Common myeloid progenitor, CD34-positive (primary cell): ENCODE measurements at regions not wholly inside any gene's neighbourhood (a gene's known extent, or its start where the extent isn't known, plus 50 kb on each side); places are given as distances from the start of the nearest gene placed in this dataset.

Experiments
- CTCF ChIA-PET: fragments of 350-600 bp; sonication (Branson Sonifier 250); formaldehyde crosslinking; loops from one replicate; lab custom pipeline; 2021; ENCODE audit warnings: antibody characterized with exemption; lab: Charles Lee
- POLR2A ChIA-PET: fragments of 350-600 bp; sonication (Branson Sonifier 250); formaldehyde crosslinking; loops from one replicate; lab custom pipeline; 2021; ENCODE audit warnings: antibody characterized with exemption; lab: Charles Lee
- DNase-seq, 3 donors: peaks; one replicate each; pipeline versions ENCODE4 v3.0.0 to v3.0.0-alpha.2; 2013
- H3K27ac ChIP-seq, 2 experiments: 1 replicate in 1 of 2; 2 replicates in 1 of 2; pipeline ENCODE4 v1.7.0; 2013; ENCODE audit warnings: inconsistent platforms in 2 of 2, low read length in 2 of 2, mild to moderate bottlenecking in 2 of 2, low read depth in 1 of 2, moderate library complexity in 1 of 2; ENCODE audit not compliant: severe bottlenecking in 2 of 2, insufficient read depth in 1 of 2, poor library complexity in 1 of 2
- H3K27me3 ChIP-seq, 5 experiments: replicated peaks in 2 of 5; 1 replicate in 3 of 5; 2 replicates in 2 of 5; pipeline versions ENCODE4 v1.6.1 to v1.7.0; 2013; ENCODE audit warnings: low read length in 4 of 5, mild to moderate bottlenecking in 2 of 5, moderate library complexity in 2 of 5, inconsistent platforms in 1 of 5; ENCODE audit not compliant: insufficient read depth in 5 of 5, control insufficient read depth in 4 of 5
- H3K36me3 ChIP-seq, 4 experiments: 1 replicate in 2 of 4; 2 replicates in 2 of 4; pipeline versions ENCODE4 v1.6.1 to v1.7.0; 2013; ENCODE audit warnings: low read length in 3 of 4, control low read depth in 1 of 4, mild to moderate bottlenecking in 1 of 4; ENCODE audit not compliant: control insufficient read depth in 4 of 4, insufficient read depth in 4 of 4
- H3K4me1 ChIP-seq, 4 experiments: 1 replicate in 3 of 4; 2 replicates in 1 of 4; pipeline versions ENCODE4 v1.6.1 to v1.7.1; 2013; ENCODE audit warnings: low read length in 3 of 4, mild to moderate bottlenecking in 3 of 4, control low read depth in 1 of 4, inconsistent platforms in 1 of 4, moderate library complexity in 1 of 4; ENCODE audit not compliant: control insufficient read depth in 4 of 4, insufficient read depth in 4 of 4; ENCODE audit errors: control extremely low read depth in 1 of 4
- H3K4me3 ChIP-seq, 7 experiments: 1 replicate in 4 of 7; 2 replicates in 3 of 7; pipeline versions ENCODE4 v1.5.1 to v1.7.0; 2013; ENCODE audit warnings: mild to moderate bottlenecking in 7 of 7, low read length in 6 of 7, moderate library complexity in 6 of 7, inconsistent platforms in 2 of 7, low read depth in 2 of 7, control low read depth in 1 of 7; ENCODE audit not compliant: insufficient read depth in 4 of 7, control insufficient read depth in 1 of 7; ENCODE audit errors: extremely low read depth in 1 of 7
- H3K9me3 ChIP-seq, 5 experiments: 1 replicate in 4 of 5; 2 replicates in 1 of 5; pipeline versions ENCODE4 v1.6.1 to v1.7.1; 2013; ENCODE audit warnings: low read length in 4 of 5, mild to moderate bottlenecking in 2 of 5, inconsistent platforms in 1 of 5, low read depth in 1 of 5, moderate library complexity in 1 of 5; ENCODE audit not compliant: control insufficient read depth in 4 of 5, insufficient read depth in 2 of 5; ENCODE audit errors: control extremely low read depth in 1 of 5
- WGBS: methylation state at CpG from one replicate; pipeline ENCODE4 v1.1.5; 2013; ENCODE audit not compliant: insufficient coverage; 5-methylcytosine and 5-hydroxymethylcytosine counted together

DNA sequence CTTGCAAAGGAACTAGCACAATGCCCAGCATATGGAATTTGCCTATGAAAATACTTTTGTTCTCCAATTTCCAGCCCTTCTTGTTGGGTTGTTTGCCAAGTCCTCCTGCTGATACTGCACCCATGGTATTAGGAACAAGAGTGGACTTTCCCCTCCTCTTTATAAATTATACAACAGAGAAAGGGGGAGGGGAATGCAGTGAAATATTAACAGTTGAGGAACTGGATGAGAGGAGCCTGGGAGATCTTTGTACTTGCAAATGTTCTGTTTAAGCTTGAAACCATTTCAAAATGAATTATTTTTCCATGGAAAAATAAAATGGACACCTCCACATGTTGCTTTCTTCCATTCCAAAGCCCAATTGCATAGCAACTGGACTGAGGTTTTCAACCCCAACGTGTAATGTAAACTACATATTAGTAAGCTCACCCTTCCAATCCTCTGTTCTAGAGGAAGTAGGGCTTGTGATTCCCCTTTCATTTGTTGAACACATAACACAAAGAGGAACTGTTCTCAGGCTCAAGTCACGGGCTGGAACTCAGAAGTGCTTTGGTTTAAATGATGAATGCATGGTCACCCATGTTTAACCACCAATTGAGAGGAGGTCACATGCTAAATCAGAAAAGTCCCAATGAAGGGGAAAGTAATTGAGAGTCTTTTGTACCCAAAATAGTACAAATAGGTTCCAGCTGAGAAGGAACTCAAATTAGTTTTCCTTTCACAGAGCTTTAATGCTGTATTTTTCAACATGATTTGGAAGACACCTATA is 66.2 kb upstream of the ZC3H12C start:
- Histone ChIP-seq H3K36me3 (no peaks in the 10 kb centered on the region), H3K27me3 (no peaks in the 10 kb centered on the region)

DNA sequence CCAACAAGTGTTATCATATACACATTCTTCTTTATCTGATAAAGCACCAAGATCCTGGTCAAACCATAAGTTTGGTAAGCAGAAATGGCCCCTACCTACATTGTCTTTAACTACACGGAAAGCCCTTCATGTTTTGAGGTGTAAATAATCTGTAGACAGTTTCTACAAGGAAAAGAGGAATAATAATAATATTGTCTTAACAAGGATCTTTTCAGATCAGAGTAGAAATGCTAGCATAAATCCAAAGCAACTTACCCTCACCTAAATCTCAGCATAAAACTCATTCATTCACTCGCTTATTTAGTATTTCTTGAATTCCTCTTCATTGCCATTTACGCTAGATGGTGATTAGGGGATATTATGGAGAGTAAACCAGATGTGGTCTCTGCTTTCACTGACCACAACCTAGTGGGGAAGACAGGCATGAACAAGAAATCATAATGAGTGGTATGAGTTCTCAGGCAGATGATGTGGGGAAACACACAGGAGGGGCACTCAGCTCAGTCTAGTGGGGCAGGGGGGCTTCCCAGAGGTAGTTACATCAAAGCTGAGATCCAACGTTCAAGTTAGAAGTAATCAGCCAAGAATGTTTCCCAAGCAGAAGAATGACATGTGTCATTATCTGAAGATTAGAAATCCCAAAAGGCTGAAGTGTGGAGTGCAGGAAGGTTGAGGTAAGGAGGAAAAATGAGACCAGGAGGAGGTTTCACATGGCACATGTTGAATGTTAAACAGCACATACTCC is 65.4 kb upstream of the ZC3H12C start:
- Histone ChIP-seq H3K9me3 (peaks cover 0 to 16% (median 0%) of the 10 kb centered on the region in 5 experiments), H3K36me3 (no peaks in the 10 kb centered on the region), H3K4me3 (no peak overlapping the region), H3K4me1 (peaks cover 0 to 10% (median 3%) of the 10 kb centered on the region in 4 experiments), H3K27me3 (no peaks in the 10 kb centered on the region), H3K27ac (no peak overlapping the region)
- POLR2A ChIA-PET, result no interaction called here
- CTCF ChIA-PET, result interaction anchor here (0.6 to 1.7 kb wide), 3 partner anchors 42 to 89 kb away, joined by 3 read pairs; no protein-coding TSS in a partner anchor
- WGBS, result 80% methylated on average over 1 of the region's 4 CpGs
- no peak for DNase-seq

More for the DNA sequence above, 66.2 kb upstream of the ZC3H12C start:
- ChIA-PET POLR2A (no interaction called here), CTCF (interaction anchor here (0.6 to 1.7 kb wide), 2 partner anchors 42 to 70 kb away, joined by 3 read pairs; no protein-coding TSS in a partner anchor)
- Histone ChIP-seq H3K27ac (no peak overlapping the region), H3K9me3 (peaks cover 0 to 16% (median 0%) of the 10 kb centered on the region in 5 experiments), H3K4me1 (peaks cover 0 to 10% (median 3%) of the 10 kb centered on the region in 4 experiments), H3K4me3 (no peak overlapping the region)
- 0% methylated on average over 2 of the region's 2 CpGs for WGBS
- peak; percentile 14 to 82 (median 78) for DNase-seq

GRCh38 chr11:110028921-110029320 is 64.3 kb upstream of the ZC3H12C start:
- POLR2A ChIA-PET, result no interaction called here
- H3K27me3 ChIP-seq, result no peaks in the 10 kb centered on the region
- H3K4me1 ChIP-seq, result peaks cover 0 to 10% (median 3%) of the 10 kb centered on the region in 4 experiments
- CTCF ChIA-PET, result interaction anchor here (0.6 to 1.0 kb wide), 3 partner anchors 21 to 90 kb away, joined by 3 read pairs; no protein-coding TSS in a partner anchor
- WGBS, result 100% methylated on average over 2 of the region's 2 CpGs
- no peak for DNase-seq
- no peak overlapping the region for H3K4me3 ChIP-seq
- H3K36me3 ChIP-seq, result no peaks in the 10 kb centered on the region
- no peak overlapping the region for H3K27ac ChIP-seq
- H3K9me3 ChIP-seq, result peaks cover 0 to 16% (median 0%) of the 10 kb centered on the region in 5 experiments

DNA sequence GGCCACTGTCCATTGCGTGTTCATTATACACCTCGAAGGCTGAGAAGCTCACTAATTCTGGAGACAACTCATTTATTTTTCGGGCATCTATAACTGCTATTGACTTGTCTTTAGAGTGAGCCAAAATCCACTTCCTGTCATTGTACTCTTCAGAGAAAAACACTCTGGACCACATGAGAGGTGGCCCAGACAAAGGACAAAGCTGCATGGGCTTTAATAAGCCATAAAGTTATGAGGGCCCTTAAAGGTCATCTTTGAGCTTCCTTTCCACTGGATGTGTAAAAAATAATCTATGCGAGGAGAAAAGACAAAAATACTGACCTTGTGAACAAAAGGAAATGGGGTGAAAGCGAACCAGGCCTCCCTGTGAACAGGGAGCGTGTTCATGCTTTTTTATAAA is 63.5 kb upstream of the ZC3H12C start:
- DNase-seq, result no peak
- no peaks in the 10 kb centered on the region for H3K27me3 ChIP-seq
- ChIA-PET POLR2A (no interaction called here), CTCF (no interaction called here)
- no peaks in the 10 kb centered on the region for H3K36me3 ChIP-seq
- no peak overlapping the region for H3K27ac ChIP-seq
- no peak overlapping the region for H3K4me3 ChIP-seq
- H3K4me1 ChIP-seq, result peaks cover 0 to 10% (median 3%) of the 10 kb centered on the region in 4 experiments
- 96% methylated on average over 6 of the region's 6 CpGs for WGBS
- peaks cover 0 to 16% (median 0%) of the 10 kb centered on the region in 5 experiments for H3K9me3 ChIP-seq

DNA sequence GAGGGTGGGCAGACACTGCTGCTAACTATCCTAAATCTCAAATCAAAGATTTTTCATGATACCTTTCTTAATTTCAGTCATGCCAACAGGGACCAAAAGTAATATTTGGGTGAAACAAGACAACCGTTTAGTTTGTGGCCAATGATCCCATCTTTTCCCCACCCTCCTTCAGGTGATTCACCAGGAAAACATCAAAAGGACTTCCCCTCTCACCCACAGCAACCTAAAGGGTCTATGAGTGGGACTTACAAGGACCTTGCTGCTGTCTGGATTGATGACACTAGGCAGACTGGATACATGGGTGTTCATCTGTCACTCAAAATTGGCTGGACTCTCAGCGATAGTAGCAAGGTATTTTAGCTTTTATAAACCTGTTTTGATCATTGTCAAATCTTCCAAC is 62.0 kb upstream of the ZC3H12C start:
- Histone ChIP-seq H3K4me1 (peaks cover 0 to 9% (median 3%) of the 10 kb centered on the region in 4 experiments), H3K36me3 (no peaks in the 10 kb centered on the region), H3K4me3 (no peak overlapping the region), H3K27ac (no peak overlapping the region), H3K27me3 (no peaks in the 10 kb centered on the region), H3K9me3 (peaks cover 0 to 16% (median 0%) of the 10 kb centered on the region in 5 experiments)
- ChIA-PET POLR2A (no interaction called here), CTCF (no interaction called here)
- WGBS, result 95% methylated on average over 2 of the region's 2 CpGs
- no peak for DNase-seq

- Histone ChIP-seq H3K27ac (no peak overlapping the region), H3K9me3 (peaks cover 0 to 16% (median 0%) of the 10 kb centered on the region in 5 experiments), H3K4me1 (peaks cover 0 to 3% (median 0%) of the 10 kb centered on the region in 4 experiments), H3K27me3 (no peaks in the 10 kb centered on the region), H3K36me3 (no peaks in the 10 kb centered on the region), H3K4me3 (no peak overlapping the region)
- ChIA-PET CTCF (no interaction called here), POLR2A (no interaction called here)
- 87% methylated on average over 3 of the region's 5 CpGs for WGBS
- DNase-seq, result no peak
Measured at GRCh38 chr11:110032259-110032658, 60.9 kb upstream of the ZC3H12C start.
